ENCODE measurements at regions not wholly inside any gene's neighbourhood (a gene's known extent, or its start where the extent isn't known, plus 50 kb on each side); places are given as distances from the start of the nearest gene placed in this dataset.

DNA sequence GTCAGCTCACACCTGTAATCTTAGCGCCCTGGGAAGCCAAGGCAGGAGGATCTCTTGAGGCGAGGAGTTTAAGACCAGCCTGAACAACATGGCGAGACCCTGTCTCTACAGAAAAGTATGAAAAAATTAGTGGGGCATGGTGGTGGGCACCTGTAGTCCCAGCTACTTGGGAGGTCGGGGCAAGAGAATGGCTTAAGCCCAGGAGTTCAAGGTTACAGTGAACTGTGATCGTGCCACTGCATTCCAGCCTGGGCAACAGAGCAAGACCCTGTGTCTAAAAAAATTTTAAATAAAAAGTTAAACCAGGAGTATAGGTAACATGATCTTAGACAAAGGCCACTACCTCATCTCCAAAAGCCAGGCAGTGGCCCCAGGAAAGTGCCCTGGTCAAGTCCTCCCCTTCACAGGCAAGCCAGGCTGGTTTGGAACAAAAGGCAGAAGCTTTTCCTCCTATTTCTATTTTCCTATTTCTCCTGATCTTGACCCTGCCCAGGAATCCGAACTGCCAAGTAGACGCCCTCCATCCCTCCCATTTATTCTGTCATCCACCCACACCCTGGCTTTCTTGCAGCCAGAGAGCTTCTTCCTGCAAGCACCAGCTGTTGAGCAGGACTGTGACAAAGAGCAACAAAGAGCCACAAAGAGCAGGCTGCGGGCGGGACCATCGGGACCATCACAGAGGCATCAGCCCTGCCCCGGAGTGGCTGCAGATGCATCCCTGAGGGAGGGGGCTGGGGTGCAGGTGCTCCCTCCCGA lies 149.9 kb upstream of the AFDN start (continued):
- TF ChIP-seq ZNF451 (CRISPR knock-in tag; IDR thresholded peaks at IDR 0.05) (no peak), ZNF883 (CRISPR knock-in tag; IDR thresholded peaks at IDR 0.05; ENCODE audit: not compliant biosample characterization) (no peak), PAWR (CRISPR knock-in tag; IDR thresholded peaks at IDR 0.05; ENCODE audit: borderline replicate concordance) (no peak), CAMTA2 (CRISPR knock-in tag; IDR thresholded peaks at IDR 0.05; ENCODE audit: borderline replicate concordance) (no peak), ZNF350 (CRISPR knock-in tag; IDR thresholded peaks at IDR 0.05; ENCODE audit: borderline replicate concordance, low read depth) (no peak), PLRG1 (conservative IDR thresholded peaks at IDR 0.05) (no peak), NBN (conservative IDR thresholded peaks at IDR 0.05) (no peak), ELF3 (CRISPR knock-in tag; IDR thresholded peaks at IDR 0.05) (peak; percentile 19; the same call in 1 of the 2 replicates), MIER3 (CRISPR knock-in tag; IDR thresholded peaks at IDR 0.05; ENCODE audit: borderline replicate concordance) (no peak), ATRX (CRISPR knock-in tag; IDR thresholded peaks at IDR 0.05; ENCODE audit: borderline replicate concordance) (no peak), ZNF264 (CRISPR knock-in tag; IDR thresholded peaks at IDR 0.05) (no peak), POLR2A (IDR thresholded peaks at IDR 0.05; ENCODE audit: insufficient read depth in 1 of 2, low read depth in 2 of 2, low read length in 2 of 2) (peak in 1 of 2 experiments; percentile 15; a peak in 1 of 4 replicates), ZBTB38 (CRISPR knock-in tag; IDR thresholded peaks at IDR 0.05) (peak; percentile 97), MEF2D (CRISPR knock-in tag; IDR thresholded peaks at IDR 0.05) (0 out of 2 replicates have a peak, but pooled peaks have one; percentile 26), ZNF292 (CRISPR knock-in tag; IDR thresholded peaks at IDR 0.05; ENCODE audit: borderline replicate concordance, low read depth) (peak; percentile 76; the same call in 1 of the 2 replicates), ZNF138 (CRISPR knock-in tag; IDR thresholded peaks at IDR 0.05; ENCODE audit: low read depth) (no peak), MYC (CRISPR knock-in tag; IDR thresholded peaks at IDR 0.05; ENCODE audit: borderline replicate concordance) (peak; percentile 32; the same call in 1 of the 2 replicates), ZSCAN20 (CRISPR knock-in tag; IDR thresholded peaks at IDR 0.05; ENCODE audit: borderline replicate concordance) (no peak), REL (CRISPR knock-in tag; conservative IDR thresholded peaks at IDR 0.05) (no peak), ZC3H4 (CRISPR knock-in tag; IDR thresholded peaks at IDR 0.05; ENCODE audit: borderline replicate concordance) (peak; percentile 53; the same call in 1 of the 2 replicates), HNRNPL (IDR thresholded peaks at IDR 0.05; ENCODE audit: low read depth, low read length) (no peak), SAP130 (CRISPR knock-in tag; IDR thresholded peaks at IDR 0.05; ENCODE audit: low read depth) (peak; percentile 61), ZNF501 (CRISPR knock-in tag; IDR thresholded peaks at IDR 0.05) (peak; percentile 11; the same call in 1 of the 2 replicates)
- TF ChIP-seq, protein P1, sequence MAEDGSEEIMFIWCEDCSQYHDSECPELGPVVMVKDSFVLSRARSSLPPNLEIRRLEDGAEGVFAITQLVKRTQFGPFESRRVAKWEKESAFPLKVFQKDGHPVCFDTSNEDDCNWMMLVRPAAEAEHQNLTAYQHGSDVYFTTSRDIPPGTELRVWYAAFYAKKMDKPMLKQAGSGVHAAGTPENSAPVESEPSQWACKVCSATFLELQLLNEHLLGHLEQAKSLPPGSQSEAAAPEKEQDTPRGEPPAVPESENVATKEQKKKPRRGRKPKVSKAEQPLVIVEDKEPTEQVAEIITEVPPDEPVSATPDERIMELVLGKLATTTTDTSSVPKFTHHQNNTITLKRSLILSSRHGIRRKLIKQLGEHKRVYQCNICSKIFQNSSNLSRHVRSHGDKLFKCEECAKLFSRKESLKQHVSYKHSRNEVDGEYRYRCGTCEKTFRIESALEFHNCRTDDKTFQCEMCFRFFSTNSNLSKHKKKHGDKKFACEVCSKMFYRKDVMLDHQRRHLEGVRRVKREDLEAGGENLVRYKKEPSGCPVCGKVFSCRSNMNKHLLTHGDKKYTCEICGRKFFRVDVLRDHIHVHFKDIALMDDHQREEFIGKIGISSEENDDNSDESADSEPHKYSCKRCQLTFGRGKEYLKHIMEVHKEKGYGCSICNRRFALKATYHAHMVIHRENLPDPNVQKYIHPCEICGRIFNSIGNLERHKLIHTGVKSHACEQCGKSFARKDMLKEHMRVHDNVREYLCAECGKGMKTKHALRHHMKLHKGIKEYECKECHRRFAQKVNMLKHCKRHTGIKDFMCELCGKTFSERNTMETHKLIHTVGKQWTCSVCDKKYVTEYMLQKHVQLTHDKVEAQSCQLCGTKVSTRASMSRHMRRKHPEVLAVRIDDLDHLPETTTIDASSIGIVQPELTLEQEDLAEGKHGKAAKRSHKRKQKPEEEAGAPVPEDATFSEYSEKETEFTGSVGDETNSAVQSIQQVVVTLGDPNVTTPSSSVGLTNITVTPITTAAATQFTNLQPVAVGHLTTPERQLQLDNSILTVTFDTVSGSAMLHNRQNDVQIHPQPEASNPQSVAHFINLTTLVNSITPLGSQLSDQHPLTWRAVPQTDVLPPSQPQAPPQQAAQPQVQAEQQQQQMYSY (CRISPR knock-in tag; IDR thresholded peaks at IDR 0.05) = no peak
- TF ChIP-seq, protein P2, sequence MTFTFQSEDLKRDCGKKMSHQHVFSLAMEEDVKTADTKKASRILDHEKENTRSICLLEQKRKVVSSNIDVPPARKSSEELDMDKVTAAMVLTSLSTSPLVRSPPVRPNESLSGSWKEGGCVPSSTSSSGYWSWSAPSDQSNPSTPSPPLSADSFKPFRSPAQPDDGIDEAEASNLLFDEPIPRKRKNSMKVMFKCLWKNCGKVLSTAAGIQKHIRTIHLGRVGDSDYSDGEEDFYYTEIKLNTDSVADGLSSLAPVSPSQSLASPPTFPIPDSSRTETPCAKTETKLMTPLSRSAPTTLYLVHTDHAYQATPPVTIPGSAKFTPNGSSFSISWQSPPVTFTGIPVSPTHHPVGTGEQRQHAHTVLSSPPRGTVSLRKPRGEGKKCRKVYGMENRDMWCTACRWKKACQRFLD (CRISPR knock-in tag; IDR thresholded peaks at IDR 0.05; ENCODE audit: borderline replicate concordance) = no peak
- TF ChIP-seq, protein P3, sequence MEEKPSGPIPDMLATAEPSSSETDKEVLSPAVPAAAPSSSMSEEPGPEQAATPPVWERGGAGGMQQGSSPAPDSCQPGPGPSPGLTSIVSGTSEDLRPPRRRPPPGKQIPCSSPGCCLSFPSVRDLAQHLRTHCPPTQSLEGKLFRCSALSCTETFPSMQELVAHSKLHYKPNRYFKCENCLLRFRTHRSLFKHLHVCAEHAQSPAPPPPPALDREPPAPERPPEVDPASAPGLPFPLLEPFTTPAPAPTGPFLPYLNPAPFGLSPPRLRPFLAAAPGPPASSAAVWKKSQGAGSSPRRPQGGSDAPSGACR (CRISPR knock-in tag; IDR thresholded peaks at IDR 0.05) = no peak; the same call in 1 of the 2 replicates
